ENCODE measurements at regions not wholly inside any gene's neighbourhood (a gene's known extent, or its start where the extent isn't known, plus 50 kb on each side); places are given as distances from the start of the nearest gene placed in this dataset.

- Histone ChIP-seq H3K27ac (no peak overlapping the region), H3K4me3 (ENCODE audit: low read depth, low read length) (no peak overlapping the region), H3K27me3 (ENCODE audit: insufficient read depth, low read depth, severe bottlenecking) (no peaks in the 10 kb centered on the region), H3K36me3 (no peaks in the 10 kb centered on the region), H3K9me3 (ENCODE audit: severe bottlenecking) (no peaks in the 10 kb centered on the region)
- DNase-seq, result no peak
- TF ChIP-seq CTCF (IDR thresholded peaks at IDR 0.05; ENCODE audit: low read depth, low read length), result no peak
Measured at GRCh38 chr3:40912461-40912860, 286.8 kb upstream of the CTNNB1 start.

- H3K4me3 ChIP-seq (ENCODE audit: low read depth, low read length), result no peak overlapping the region
- H3K9me3 ChIP-seq (ENCODE audit: severe bottlenecking), result no peaks in the 10 kb centered on the region
- TF ChIP-seq CTCF (IDR thresholded peaks at IDR 0.05; ENCODE audit: low read depth, low read length), result no peak
- no peak overlapping the region for H3K27ac ChIP-seq
- H3K27me3 ChIP-seq (ENCODE audit: insufficient read depth, low read depth, severe bottlenecking), result no peaks in the 10 kb centered on the region
- H3K36me3 ChIP-seq, result no peaks in the 10 kb centered on the region
- DNase-seq, result no peak
Measured at GRCh38 chr3:40913192-40913591, 286.1 kb upstream of the CTNNB1 start.

GRCh38 chr3:40913641-40914040 is 285.7 kb upstream of the CTNNB1 start:
- no peak for DNase-seq
- no peaks in the 10 kb centered on the region for H3K36me3 ChIP-seq
- H3K27me3 ChIP-seq (ENCODE audit: insufficient read depth, low read depth, severe bottlenecking), result no peaks in the 10 kb centered on the region
- no peak for TF ChIP-seq CTCF (IDR thresholded peaks at IDR 0.05; ENCODE audit: low read depth, low read length)
- no peak overlapping the region for H3K27ac ChIP-seq
- H3K9me3 ChIP-seq (ENCODE audit: severe bottlenecking), result no peaks in the 10 kb centered on the region
- no peak overlapping the region for H3K4me3 ChIP-seq (ENCODE audit: low read depth, low read length)

- Histone ChIP-seq H3K27ac (no peak overlapping the region), H3K27me3 (ENCODE audit: insufficient read depth, low read depth, severe bottlenecking) (no peaks in the 10 kb centered on the region), H3K4me3 (ENCODE audit: low read depth, low read length) (no peak overlapping the region), H3K9me3 (ENCODE audit: severe bottlenecking) (no peaks in the 10 kb centered on the region), H3K36me3 (no peaks in the 10 kb centered on the region)
- TF ChIP-seq CTCF (IDR thresholded peaks at IDR 0.05; ENCODE audit: low read depth, low read length), result no peak
- no peak for DNase-seq
Measured at GRCh38 chr3:40914475-40914874, 284.8 kb upstream of the CTNNB1 start.

- H3K27ac ChIP-seq, result no peak overlapping the region
- H3K9me3 ChIP-seq (ENCODE audit: severe bottlenecking), result no peaks in the 10 kb centered on the region
- no peaks in the 10 kb centered on the region for H3K36me3 ChIP-seq
- no peak for TF ChIP-seq CTCF (IDR thresholded peaks at IDR 0.05; ENCODE audit: low read depth, low read length)
- H3K27me3 ChIP-seq (ENCODE audit: insufficient read depth, low read depth, severe bottlenecking), result no peaks in the 10 kb centered on the region
- H3K4me3 ChIP-seq (ENCODE audit: low read depth, low read length), result no peak overlapping the region
- DNase-seq, result no peak
Measured at GRCh38 chr3:40915346-40915865, 283.9 kb upstream of the CTNNB1 start.

GRCh38 chr3:40920041-40920440 is 279.3 kb upstream of the CTNNB1 start:
- Histone ChIP-seq H3K4me3 (ENCODE audit: low read depth, low read length) (no peak overlapping the region), H3K36me3 (no peaks in the 10 kb centered on the region), H3K27ac (no peak overlapping the region), H3K27me3 (ENCODE audit: insufficient read depth, low read depth, severe bottlenecking) (no peaks in the 10 kb centered on the region), H3K9me3 (ENCODE audit: severe bottlenecking) (no peaks in the 10 kb centered on the region)
- DNase-seq, result no peak
- TF ChIP-seq CTCF (IDR thresholded peaks at IDR 0.05; ENCODE audit: low read depth, low read length), result no peak
